ENCODE measurements at regions not wholly inside any gene's neighbourhood (a gene's known extent, or its start where the extent isn't known, plus 50 kb on each side); places are given as distances from the start of the nearest gene placed in this dataset.

DNA sequence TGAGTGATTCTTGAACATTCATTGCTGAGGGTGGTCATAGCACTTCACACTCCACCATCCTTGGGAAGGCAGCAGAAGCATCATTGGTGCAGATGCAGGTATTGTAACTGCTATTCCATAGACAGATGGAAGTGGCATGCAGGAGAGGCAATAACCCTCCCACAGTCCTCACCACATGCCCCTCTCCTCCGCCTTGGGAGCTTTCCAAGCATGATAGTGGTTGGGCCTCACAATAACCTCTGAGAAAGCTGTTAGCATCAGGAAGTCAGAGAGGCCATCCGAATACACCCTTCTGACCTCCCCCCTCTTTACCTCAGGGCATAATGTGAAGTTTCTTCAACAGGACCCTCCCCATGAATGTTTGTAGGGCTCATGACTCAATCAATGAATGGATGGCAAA is 177.9 kb downstream of the KATNAL1 start:
- TF ChIP-seq, protein P1, sequence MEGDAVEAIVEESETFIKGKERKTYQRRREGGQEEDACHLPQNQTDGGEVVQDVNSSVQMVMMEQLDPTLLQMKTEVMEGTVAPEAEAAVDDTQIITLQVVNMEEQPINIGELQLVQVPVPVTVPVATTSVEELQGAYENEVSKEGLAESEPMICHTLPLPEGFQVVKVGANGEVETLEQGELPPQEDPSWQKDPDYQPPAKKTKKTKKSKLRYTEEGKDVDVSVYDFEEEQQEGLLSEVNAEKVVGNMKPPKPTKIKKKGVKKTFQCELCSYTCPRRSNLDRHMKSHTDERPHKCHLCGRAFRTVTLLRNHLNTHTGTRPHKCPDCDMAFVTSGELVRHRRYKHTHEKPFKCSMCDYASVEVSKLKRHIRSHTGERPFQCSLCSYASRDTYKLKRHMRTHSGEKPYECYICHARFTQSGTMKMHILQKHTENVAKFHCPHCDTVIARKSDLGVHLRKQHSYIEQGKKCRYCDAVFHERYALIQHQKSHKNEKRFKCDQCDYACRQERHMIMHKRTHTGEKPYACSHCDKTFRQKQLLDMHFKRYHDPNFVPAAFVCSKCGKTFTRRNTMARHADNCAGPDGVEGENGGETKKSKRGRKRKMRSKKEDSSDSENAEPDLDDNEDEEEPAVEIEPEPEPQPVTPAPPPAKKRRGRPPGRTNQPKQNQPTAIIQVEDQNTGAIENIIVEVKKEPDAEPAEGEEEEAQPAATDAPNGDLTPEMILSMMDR (IDR thresholded peaks at IDR 0.05; ENCODE audit: control extremely low read depth in 1 of 3, insufficient read depth in 1 of 3, low read depth in 1 of 3, low read length in 3 of 3): no peak
- TF ChIP-seq EZH2 (IDR thresholded peaks at IDR 0.05; ENCODE audit: low read depth, low read length, severe bottlenecking) (no peak), POLR2AphosphoS5 (IDR thresholded peaks at IDR 0.05; ENCODE audit: low read depth, low read length) (no peak), YY1 (IDR thresholded peaks at IDR 0.05; ENCODE audit: low read depth, low read length) (no peak), POLR2A (IDR thresholded peaks at IDR 0.05; ENCODE audit: control extremely low read depth in 1 of 2, low read depth in 2 of 2, low read length in 2 of 2) (no peak)
